ENCODE measurements at regions not wholly inside any gene's neighbourhood (a gene's known extent, or its start where the extent isn't known, plus 50 kb on each side); places are given as distances from the start of the nearest gene placed in this dataset.

DNA sequence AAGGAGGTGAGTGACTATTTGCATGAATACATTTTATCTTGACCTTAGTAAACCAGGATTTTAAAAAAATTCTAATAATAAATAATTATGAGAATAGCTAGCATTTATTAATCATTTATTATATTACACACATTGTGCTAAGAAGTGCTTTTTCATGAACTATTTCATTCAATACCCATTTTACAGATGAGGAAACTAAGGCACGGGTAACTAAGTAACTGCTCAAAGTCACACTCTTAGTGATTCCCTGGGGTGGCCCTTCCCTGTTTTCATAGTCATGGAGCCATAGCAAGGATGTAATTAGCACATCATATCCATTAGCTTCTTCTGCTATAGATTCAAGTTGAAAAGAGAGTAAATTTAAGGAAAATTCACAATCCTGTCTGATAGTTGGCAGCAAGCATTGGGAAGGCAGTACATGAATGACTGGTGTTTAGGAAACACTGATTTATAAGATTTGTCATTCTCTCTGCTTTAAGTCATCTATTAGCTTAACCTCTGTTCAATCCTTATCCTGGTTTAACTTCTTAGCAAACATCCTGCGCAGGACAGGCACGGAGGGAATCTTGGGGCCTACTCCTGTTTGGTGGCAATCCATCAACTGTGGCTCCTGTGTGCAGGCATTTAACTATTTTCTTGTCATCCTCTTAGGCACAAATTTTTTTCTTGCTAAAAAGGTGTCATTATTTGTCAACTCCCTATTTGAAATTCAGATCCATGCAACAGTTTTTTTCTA lies 68.3 kb downstream of the RIN2 start:
- no peak for TF ChIP-seq POLR2A (IDR thresholded peaks at IDR 0.05)
- TF ChIP-seq, protein P1, sequence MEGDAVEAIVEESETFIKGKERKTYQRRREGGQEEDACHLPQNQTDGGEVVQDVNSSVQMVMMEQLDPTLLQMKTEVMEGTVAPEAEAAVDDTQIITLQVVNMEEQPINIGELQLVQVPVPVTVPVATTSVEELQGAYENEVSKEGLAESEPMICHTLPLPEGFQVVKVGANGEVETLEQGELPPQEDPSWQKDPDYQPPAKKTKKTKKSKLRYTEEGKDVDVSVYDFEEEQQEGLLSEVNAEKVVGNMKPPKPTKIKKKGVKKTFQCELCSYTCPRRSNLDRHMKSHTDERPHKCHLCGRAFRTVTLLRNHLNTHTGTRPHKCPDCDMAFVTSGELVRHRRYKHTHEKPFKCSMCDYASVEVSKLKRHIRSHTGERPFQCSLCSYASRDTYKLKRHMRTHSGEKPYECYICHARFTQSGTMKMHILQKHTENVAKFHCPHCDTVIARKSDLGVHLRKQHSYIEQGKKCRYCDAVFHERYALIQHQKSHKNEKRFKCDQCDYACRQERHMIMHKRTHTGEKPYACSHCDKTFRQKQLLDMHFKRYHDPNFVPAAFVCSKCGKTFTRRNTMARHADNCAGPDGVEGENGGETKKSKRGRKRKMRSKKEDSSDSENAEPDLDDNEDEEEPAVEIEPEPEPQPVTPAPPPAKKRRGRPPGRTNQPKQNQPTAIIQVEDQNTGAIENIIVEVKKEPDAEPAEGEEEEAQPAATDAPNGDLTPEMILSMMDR (IDR thresholded peaks at IDR 0.05) = no peak

Data from testis (tissue), 2 donors.